HG03354 (cell line): ENCODE measurements at regions not wholly inside any gene's neighbourhood (a gene's known extent, or its start where the extent isn't known, plus 50 kb on each side); places are given as distances from the start of the nearest gene placed in this dataset.

Source experiments
- ATAC-seq: cut with Tn5 transposase; IDR thresholded peaks from one replicate; pipeline ENCODE4 v1.9.1; 2021; ENCODE audit warnings: mild to moderate bottlenecking; ENCODE audit not compliant: unreplicated experiment, poor library complexity, severe bottlenecking

GRCh38 chr6:140915551-140915950 lies 1217.2 kb upstream of the GJE1 start:
- no peak for ATAC-seq

- no peak for ATAC-seq
Observed at GRCh38 chr6:140915103-140915502, 1217.6 kb upstream of the GJE1 start.

- no peak for ATAC-seq
Observed at GRCh38 chr6:140912686-140913085, 1220.0 kb upstream of the GJE1 start.

- ATAC-seq, result no peak
Observed at GRCh38 chr6:140909625-140910024, 1223.1 kb upstream of the GJE1 start.

GRCh38 chr6:140909156-140909555 lies 1223.6 kb upstream of the GJE1 start:
- no peak for ATAC-seq

- no peak for ATAC-seq
Observed at GRCh38 chr6:140908505-140908904, 1224.2 kb upstream of the GJE1 start.

GRCh38 chr6:140907235-140907634 lies 1225.5 kb upstream of the GJE1 start:
- ATAC-seq, result no peak

GRCh38 chr6:140905724-140906123 lies 1227.0 kb upstream of the GJE1 start:
- ATAC-seq, result no peak

GRCh38 chr6:140905050-140905449 lies 1227.7 kb upstream of the GJE1 start:
- no peak for ATAC-seq

GRCh38 chr6:140897804-140898573 lies 1234.7 kb upstream of the GJE1 start:
- ATAC-seq, result no peak

- ATAC-seq, result no peak
Observed at GRCh38 chr6:140897349-140897748, 1235.4 kb upstream of the GJE1 start.

GRCh38 chr6:140893432-140893831 lies 1239.3 kb upstream of the GJE1 start:
- no peak for ATAC-seq

GRCh38 chr6:140879946-140880345 lies 1252.8 kb upstream of the GJE1 start:
- no peak for ATAC-seq

GRCh38 chr6:140874066-140874465 lies 1258.7 kb upstream of the GJE1 start:
- ATAC-seq, result no peak

- ATAC-seq, result no peak
Observed at GRCh38 chr6:140872885-140873284, 1259.8 kb upstream of the GJE1 start.

GRCh38 chr6:140871911-140872310 lies 1260.8 kb upstream of the GJE1 start:
- ATAC-seq, result no peak

- ATAC-seq, result no peak
Observed at GRCh38 chr6:140867336-140867735, 1265.4 kb upstream of the GJE1 start.

- ATAC-seq, result no peak
Observed at GRCh38 chr6:140858381-140858971, 1274.2 kb upstream of the GJE1 start.

GRCh38 chr6:140857739-140858380 lies 1274.9 kb upstream of the GJE1 start:
- ATAC-seq, result no peak

GRCh38 chr6:140855520-140855919 lies 1277.2 kb upstream of the GJE1 start:
- no peak for ATAC-seq

GRCh38 chr6:140854318-140854717 lies 1278.4 kb upstream of the GJE1 start:
- ATAC-seq, result no peak
